ENCODE measurements at regions not wholly inside any gene's neighbourhood (a gene's known extent, or its start where the extent isn't known, plus 50 kb on each side); places are given as distances from the start of the nearest gene placed in this dataset.

DNA sequence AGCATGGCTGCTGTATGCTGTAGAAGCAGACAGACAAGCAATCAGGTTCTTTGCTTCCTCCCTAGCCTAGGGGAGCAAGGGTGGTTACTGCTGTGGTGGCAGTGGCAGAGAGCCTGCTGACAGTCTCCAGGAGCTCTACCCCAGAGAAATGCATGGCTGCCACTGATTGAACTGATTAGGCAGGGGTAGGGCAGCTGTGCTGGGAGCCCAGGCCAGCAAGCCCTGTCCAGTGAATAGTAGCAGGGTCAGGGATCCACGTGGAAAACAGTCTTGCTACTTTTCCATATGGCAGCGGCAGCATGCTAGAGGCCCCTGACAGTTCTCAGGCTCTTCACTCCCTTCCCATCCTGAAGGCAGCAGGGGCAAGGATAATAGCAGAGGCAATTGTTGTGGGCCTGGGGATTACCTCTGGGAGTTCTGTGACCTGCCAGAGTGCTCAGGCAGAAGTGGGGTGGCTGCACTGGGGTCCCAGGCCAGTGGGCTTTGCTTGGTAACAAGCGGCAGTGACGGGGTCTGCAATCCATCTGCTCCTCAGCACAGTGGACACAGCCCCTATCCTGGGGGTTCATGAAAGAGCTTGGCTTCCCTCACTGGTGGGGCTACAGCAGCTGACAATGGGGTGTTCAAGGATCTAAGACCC, 558.8 kb upstream of the GHITM start:
- ATAC-seq (ENCODE audit: low read depth) (no peak), DNase-seq (ENCODE audit: low spot score) (no peak)
- TF ChIP-seq, protein P1, sequence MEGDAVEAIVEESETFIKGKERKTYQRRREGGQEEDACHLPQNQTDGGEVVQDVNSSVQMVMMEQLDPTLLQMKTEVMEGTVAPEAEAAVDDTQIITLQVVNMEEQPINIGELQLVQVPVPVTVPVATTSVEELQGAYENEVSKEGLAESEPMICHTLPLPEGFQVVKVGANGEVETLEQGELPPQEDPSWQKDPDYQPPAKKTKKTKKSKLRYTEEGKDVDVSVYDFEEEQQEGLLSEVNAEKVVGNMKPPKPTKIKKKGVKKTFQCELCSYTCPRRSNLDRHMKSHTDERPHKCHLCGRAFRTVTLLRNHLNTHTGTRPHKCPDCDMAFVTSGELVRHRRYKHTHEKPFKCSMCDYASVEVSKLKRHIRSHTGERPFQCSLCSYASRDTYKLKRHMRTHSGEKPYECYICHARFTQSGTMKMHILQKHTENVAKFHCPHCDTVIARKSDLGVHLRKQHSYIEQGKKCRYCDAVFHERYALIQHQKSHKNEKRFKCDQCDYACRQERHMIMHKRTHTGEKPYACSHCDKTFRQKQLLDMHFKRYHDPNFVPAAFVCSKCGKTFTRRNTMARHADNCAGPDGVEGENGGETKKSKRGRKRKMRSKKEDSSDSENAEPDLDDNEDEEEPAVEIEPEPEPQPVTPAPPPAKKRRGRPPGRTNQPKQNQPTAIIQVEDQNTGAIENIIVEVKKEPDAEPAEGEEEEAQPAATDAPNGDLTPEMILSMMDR (IDR thresholded peaks at IDR 0.05; ENCODE audit: poor library complexity, severe bottlenecking): no peak
- H3K27ac ChIP-seq (ENCODE audit: poor library complexity, severe bottlenecking): no peak overlapping the region
- peaks cover 5% of the 10 kb centered on the region for H3K9me3 ChIP-seq (ENCODE audit: severe bottlenecking)
- H3K36me3 ChIP-seq (ENCODE audit: low read depth): no peaks in the 10 kb centered on the region
- H3K27me3 ChIP-seq (ENCODE audit: insufficient read depth, poor library complexity, severe bottlenecking): no peaks in the 10 kb centered on the region
- no peak overlapping the region for H3K4me3 ChIP-seq (ENCODE audit: severe bottlenecking)
- no peaks in the 10 kb centered on the region for H3K4me1 ChIP-seq (ENCODE audit: insufficient read depth, poor library complexity, severe bottlenecking)

DNA sequence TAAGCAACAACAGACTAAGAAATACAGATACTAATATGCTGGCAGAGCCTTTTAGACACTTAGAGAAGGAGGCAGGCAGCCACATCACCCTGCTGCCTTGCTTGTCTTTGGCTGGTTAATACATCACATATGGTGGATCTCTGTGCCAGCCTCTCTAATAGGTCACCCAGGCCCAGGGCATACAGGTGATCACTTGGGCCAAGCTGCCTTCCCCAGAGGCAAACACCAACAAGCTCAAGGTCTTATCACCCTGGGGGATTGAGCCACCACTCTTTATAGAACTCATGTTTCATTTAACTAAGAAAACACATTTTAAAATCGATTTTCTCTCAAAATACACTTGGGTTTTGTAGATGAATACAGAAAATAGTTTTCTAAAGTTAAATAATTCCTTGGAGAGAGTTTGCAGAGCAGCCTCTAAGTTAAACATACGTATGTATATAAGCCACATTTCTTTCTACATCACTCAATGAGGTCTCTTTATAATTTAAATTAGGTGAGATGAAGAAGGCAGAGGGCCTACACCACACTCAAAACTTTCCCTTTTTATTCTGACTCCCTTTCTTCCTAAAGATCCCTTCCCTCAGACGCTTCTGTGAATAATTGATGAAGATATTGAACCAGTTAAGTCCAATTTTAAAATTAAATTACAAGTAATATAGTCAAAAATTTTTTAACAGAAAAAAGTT, 556.8 kb upstream of the GHITM start:
- Histone ChIP-seq H3K9me3 (ENCODE audit: severe bottlenecking) (peaks cover 2% of the 10 kb centered on the region), H3K27me3 (ENCODE audit: insufficient read depth, poor library complexity, severe bottlenecking) (no peaks in the 10 kb centered on the region), H3K36me3 (ENCODE audit: low read depth) (no peaks in the 10 kb centered on the region), H3K27ac (ENCODE audit: poor library complexity, severe bottlenecking) (no peak overlapping the region), H3K4me3 (ENCODE audit: severe bottlenecking) (no peak overlapping the region), H3K4me1 (ENCODE audit: insufficient read depth, poor library complexity, severe bottlenecking) (no peaks in the 10 kb centered on the region)
- TF ChIP-seq, protein P1 (IDR thresholded peaks at IDR 0.05; ENCODE audit: poor library complexity, severe bottlenecking): no peak
- DNase-seq (ENCODE audit: low spot score) (no peak), ATAC-seq (ENCODE audit: low read depth) (no peak)

DNA sequence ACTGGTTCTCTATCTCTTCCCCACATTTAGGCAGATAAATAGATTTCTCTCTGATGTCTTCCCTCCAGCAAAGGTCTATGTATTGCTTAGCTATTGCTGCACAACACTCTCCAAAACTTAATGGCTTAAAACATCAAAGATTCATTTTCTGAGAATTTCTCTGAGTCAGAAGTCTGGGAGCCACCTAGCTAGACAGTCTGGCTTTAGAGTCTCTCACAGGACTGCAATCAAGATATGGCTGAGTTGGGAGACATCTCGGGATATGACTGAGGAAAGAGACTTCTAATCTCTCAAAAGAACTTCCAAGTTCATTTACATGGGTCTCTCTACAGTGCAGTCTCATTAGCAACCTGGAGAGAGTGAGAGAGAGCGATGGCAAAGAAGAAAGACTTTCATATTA, 553.6 kb upstream of the GHITM start:
- Histone ChIP-seq H3K27ac (ENCODE audit: poor library complexity, severe bottlenecking) (no peak overlapping the region), H3K9me3 (ENCODE audit: severe bottlenecking) (no peaks in the 10 kb centered on the region), H3K4me3 (ENCODE audit: severe bottlenecking) (no peak overlapping the region), H3K27me3 (ENCODE audit: insufficient read depth, poor library complexity, severe bottlenecking) (no peaks in the 10 kb centered on the region), H3K36me3 (ENCODE audit: low read depth) (no peaks in the 10 kb centered on the region), H3K4me1 (ENCODE audit: insufficient read depth, poor library complexity, severe bottlenecking) (no peaks in the 10 kb centered on the region)
- no peak for ATAC-seq (ENCODE audit: low read depth)
- DNase-seq (ENCODE audit: low spot score): no peak
- TF ChIP-seq, protein P1 (IDR thresholded peaks at IDR 0.05; ENCODE audit: poor library complexity, severe bottlenecking): no peak

DNA sequence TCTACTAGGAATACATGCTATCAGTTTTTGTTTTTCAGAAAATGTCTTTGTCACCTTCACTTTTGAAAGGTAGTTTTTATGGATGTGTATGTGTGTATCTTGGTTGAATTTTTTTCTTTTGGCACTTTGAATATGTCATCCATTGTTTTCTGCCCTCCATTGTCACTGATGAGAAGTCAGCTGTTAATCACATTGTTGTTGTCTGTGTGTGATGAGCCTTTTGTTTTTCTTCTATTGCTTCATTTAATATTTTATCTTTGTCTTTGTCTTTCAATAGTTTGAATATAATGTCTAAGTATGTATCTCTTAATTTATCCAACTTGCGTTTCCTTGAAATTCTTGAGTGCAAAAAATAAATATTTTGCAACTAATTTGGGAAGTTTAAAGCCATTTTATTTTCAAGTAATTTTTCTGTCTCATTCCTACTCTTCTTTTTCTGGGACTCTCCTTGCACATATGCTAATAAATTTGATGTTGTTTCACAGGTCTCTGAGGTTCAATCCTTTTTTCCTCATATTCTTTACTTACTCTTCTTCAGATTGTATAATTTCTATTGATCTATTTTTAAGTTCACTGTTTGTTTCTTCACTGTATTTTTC, 546.9 kb upstream of the GHITM start:
- Histone ChIP-seq H3K4me3 (ENCODE audit: severe bottlenecking) (no peak overlapping the region), H3K4me1 (ENCODE audit: insufficient read depth, poor library complexity, severe bottlenecking) (no peaks in the 10 kb centered on the region)

More for the DNA sequence above, 546.9 kb upstream of the GHITM start:
- ATAC-seq (ENCODE audit: low read depth) (no peak), DNase-seq (ENCODE audit: low spot score) (no peak)
- TF ChIP-seq, protein P1 (IDR thresholded peaks at IDR 0.05; ENCODE audit: poor library complexity, severe bottlenecking): no peak
- Histone ChIP-seq H3K36me3 (ENCODE audit: low read depth) (no peaks in the 10 kb centered on the region), H3K27ac (ENCODE audit: poor library complexity, severe bottlenecking) (no peak overlapping the region), H3K27me3 (ENCODE audit: insufficient read depth, poor library complexity, severe bottlenecking) (no peaks in the 10 kb centered on the region), H3K9me3 (ENCODE audit: severe bottlenecking) (peaks cover 4% of the 10 kb centered on the region)

Data from RWPE2 (cell line).